ENCODE measurements at regions not wholly inside any gene's neighbourhood (a gene's known extent, or its start where the extent isn't known, plus 50 kb on each side); places are given as distances from the start of the nearest gene placed in this dataset.

DNA sequence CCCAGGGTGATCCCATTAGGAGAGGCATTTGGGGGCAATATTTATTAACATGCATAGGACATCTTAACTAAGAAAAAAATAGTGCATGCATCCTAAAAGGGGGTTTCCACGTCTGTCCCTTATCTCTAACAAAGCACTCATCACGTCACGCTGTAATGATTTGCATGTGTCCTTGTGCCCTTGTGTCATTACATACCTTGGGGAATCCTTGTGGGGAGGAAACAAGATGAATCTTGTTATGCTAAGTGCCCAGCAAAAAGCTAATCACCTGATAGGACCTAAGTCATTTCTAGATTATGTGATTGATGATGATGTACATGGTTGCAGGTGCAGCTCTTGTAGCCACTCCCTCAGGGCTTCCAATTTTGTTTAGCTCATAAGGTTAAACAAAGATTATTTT lies 250.9 kb downstream of the FBXO15 start:
- H3K27ac ChIP-seq (ENCODE audit: low read length), result no peak overlapping the region
- H3K9me3 ChIP-seq (ENCODE audit: insufficient read depth, low read length), result no peaks in the 10 kb centered on the region
- H3K36me3 ChIP-seq (replicated peaks; ENCODE audit: low read depth, low read length), result no peaks in the 10 kb centered on the region
- H3K4me2 ChIP-seq (ENCODE audit: low read length), result no peak overlapping the region
- H4K20me1 ChIP-seq (ENCODE audit: insufficient read depth, low read length), result no peaks in the 10 kb centered on the region
- H3K79me2 ChIP-seq (ENCODE audit: low read length), result no peaks in the 10 kb centered on the region
- H3K4me3 ChIP-seq (ENCODE audit: low read length), result no peak overlapping the region
- TF ChIP-seq EZH2phosphoT487 (IDR thresholded peaks at IDR 0.05; ENCODE audit: low read depth), result no peak
- TF ChIP-seq, protein P1, sequence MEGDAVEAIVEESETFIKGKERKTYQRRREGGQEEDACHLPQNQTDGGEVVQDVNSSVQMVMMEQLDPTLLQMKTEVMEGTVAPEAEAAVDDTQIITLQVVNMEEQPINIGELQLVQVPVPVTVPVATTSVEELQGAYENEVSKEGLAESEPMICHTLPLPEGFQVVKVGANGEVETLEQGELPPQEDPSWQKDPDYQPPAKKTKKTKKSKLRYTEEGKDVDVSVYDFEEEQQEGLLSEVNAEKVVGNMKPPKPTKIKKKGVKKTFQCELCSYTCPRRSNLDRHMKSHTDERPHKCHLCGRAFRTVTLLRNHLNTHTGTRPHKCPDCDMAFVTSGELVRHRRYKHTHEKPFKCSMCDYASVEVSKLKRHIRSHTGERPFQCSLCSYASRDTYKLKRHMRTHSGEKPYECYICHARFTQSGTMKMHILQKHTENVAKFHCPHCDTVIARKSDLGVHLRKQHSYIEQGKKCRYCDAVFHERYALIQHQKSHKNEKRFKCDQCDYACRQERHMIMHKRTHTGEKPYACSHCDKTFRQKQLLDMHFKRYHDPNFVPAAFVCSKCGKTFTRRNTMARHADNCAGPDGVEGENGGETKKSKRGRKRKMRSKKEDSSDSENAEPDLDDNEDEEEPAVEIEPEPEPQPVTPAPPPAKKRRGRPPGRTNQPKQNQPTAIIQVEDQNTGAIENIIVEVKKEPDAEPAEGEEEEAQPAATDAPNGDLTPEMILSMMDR (IDR thresholded peaks at IDR 0.05; ENCODE audit: low read depth, low read length), result no peak
- no peak overlapping the region for H2AFZ ChIP-seq (ENCODE audit: low read depth, low read length)
- H3K27me3 ChIP-seq (ENCODE audit: low read depth, low read length), result peaks cover 4% of the 10 kb centered on the region; the same call in 1 of the 2 replicates
- no peak overlapping the region for H3K9ac ChIP-seq (ENCODE audit: low read length)
- H3K4me1 ChIP-seq (ENCODE audit: low read length), result peaks cover 9% of the 10 kb centered on the region

- Histone ChIP-seq H3K79me2 (ENCODE audit: low read length) (no peaks in the 10 kb centered on the region), H3K9me3 (ENCODE audit: insufficient read depth, low read length) (no peaks in the 10 kb centered on the region), H3K4me3 (ENCODE audit: low read length) (no peak overlapping the region), H3K4me2 (ENCODE audit: low read length) (no peak overlapping the region), H3K36me3 (replicated peaks; ENCODE audit: low read depth, low read length) (no peaks in the 10 kb centered on the region), H3K9ac (ENCODE audit: low read length) (no peak overlapping the region), H3K27me3 (ENCODE audit: low read depth, low read length) (peaks cover 4% of the 10 kb centered on the region; the same call in 1 of the 2 replicates), H4K20me1 (ENCODE audit: insufficient read depth, low read length) (no peaks in the 10 kb centered on the region), H2AFZ (ENCODE audit: low read depth, low read length) (no peak overlapping the region), H3K27ac (ENCODE audit: low read length) (no peak overlapping the region), H3K4me1 (ENCODE audit: low read length) (peaks cover 9% of the 10 kb centered on the region)
- TF ChIP-seq EZH2phosphoT487 (IDR thresholded peaks at IDR 0.05; ENCODE audit: low read depth), result no peak
- TF ChIP-seq, protein P1 (IDR thresholded peaks at IDR 0.05; ENCODE audit: low read depth, low read length), result no peak
Measured at GRCh38 chr18:73895701-73896100, 251.9 kb downstream of the FBXO15 start.

DNA sequence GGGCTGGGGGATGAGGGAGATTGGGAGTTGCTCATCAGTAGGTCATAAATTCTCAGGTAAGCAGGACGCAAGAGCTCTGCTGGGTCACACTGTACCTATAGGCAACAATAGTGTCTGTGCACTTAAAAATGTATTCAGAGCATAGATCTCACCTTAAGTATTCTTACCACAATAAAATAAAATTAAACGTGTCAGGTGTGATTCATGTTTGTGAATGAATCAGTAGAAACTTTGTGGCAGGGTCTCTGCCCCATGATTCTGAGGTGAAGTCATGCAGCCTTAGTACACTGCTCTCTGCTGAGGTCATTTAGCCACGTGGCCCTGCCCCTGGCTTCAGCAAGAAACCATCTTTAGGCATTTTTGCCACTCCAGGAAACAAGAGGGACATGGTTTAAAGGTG lies 253.8 kb downstream of the FBXO15 start:
- no peak overlapping the region for H3K4me3 ChIP-seq (ENCODE audit: low read length)
- TF ChIP-seq, protein P1 (IDR thresholded peaks at IDR 0.05; ENCODE audit: low read depth, low read length), result no peak
- no peak for TF ChIP-seq EZH2phosphoT487 (IDR thresholded peaks at IDR 0.05; ENCODE audit: low read depth)
- no peak overlapping the region for H3K9ac ChIP-seq (ENCODE audit: low read length)
- peaks cover 2% of the 10 kb centered on the region; the same call in 1 of the 2 replicates for H3K27me3 ChIP-seq (ENCODE audit: low read depth, low read length)
- no peaks in the 10 kb centered on the region for H4K20me1 ChIP-seq (ENCODE audit: insufficient read depth, low read length)
- H3K27ac ChIP-seq (ENCODE audit: low read length), result no peak overlapping the region
- peaks cover 9% of the 10 kb centered on the region for H3K4me1 ChIP-seq (ENCODE audit: low read length)
- no peaks in the 10 kb centered on the region for H3K79me2 ChIP-seq (ENCODE audit: low read length)
- H3K36me3 ChIP-seq (replicated peaks; ENCODE audit: low read depth, low read length), result no peaks in the 10 kb centered on the region
- H3K9me3 ChIP-seq (ENCODE audit: insufficient read depth, low read length), result no peaks in the 10 kb centered on the region
- H3K4me2 ChIP-seq (ENCODE audit: low read length), result no peak overlapping the region
- H2AFZ ChIP-seq (ENCODE audit: low read depth, low read length), result no peak overlapping the region

DNA sequence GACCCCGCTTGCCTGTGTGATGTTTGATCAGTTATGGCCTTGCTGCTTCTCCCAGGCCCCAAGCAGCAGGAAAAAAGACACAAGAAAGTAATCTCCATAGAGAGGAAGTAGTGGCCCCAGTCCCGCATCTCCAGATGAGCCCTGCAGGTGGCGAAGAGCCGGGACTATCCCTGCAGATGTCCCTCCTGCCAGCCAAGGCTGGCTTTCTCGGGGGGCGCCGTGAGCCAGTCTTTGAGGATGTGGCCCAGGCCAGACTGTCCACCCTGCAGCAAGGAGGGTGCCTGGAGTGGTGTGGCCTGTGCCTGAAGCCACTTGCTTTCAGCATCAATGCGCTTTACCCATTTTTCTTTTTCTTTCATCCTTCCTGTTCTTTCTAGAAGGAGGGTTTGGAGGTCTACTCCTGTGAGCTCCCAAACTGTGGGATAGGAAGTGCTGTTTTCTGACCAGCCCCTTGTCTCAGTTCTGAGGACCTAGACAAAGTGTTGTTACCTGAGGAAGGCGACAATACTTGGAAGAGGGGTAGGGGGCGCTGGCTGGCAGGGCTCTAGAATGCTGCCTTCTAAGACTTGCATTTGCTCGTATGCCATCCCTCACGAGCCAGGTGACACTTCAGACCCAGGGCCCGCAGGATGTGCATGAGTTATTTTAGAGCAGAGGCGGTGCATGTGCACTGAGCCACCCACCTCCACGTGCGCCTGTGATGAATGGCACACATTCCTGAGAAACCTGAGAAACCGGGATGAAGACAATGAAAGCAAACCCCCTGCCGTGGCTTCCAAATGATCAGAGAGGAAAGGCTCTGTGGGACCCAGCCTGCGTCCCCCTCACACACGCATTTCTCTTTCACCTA lies 255.8 kb downstream of the FBXO15 start:
- Histone ChIP-seq H2AFZ (ENCODE audit: low read depth, low read length) (no peak overlapping the region), H3K27me3 (ENCODE audit: low read depth, low read length) (0 out of 2 replicates have a peak, but pooled peaks cover 7% of the 10 kb centered on the region)
- no peak for TF ChIP-seq EZH2phosphoT487 (IDR thresholded peaks at IDR 0.05; ENCODE audit: low read depth)
- TF ChIP-seq, protein P1 (IDR thresholded peaks at IDR 0.05; ENCODE audit: low read depth, low read length), result peak; percentile 32

More for the DNA sequence above, 255.8 kb downstream of the FBXO15 start:
- H3K4me2 ChIP-seq (ENCODE audit: low read length), result 0 out of 2 replicates have a peak overlapping the region, but pooled peaks have one; percentile 2
- H3K79me2 ChIP-seq (ENCODE audit: low read length), result no peaks in the 10 kb centered on the region
- H4K20me1 ChIP-seq (ENCODE audit: insufficient read depth, low read length), result no peaks in the 10 kb centered on the region
- no peaks in the 10 kb centered on the region for H3K36me3 ChIP-seq (replicated peaks; ENCODE audit: low read depth, low read length)
- peaks cover 6% of the 10 kb centered on the region for H3K4me1 ChIP-seq (ENCODE audit: low read length)
- no peak overlapping the region for H3K27ac ChIP-seq (ENCODE audit: low read length)
- no peaks in the 10 kb centered on the region for H3K9me3 ChIP-seq (ENCODE audit: insufficient read depth, low read length)
- H3K9ac ChIP-seq (ENCODE audit: low read length), result no peak overlapping the region
- H3K4me3 ChIP-seq (ENCODE audit: low read length), result no peak overlapping the region

Measured in OCI-LY3 (cell line).